Neural cell (in vitro differentiated cells): ENCODE measurements at regions not wholly inside any gene's neighbourhood (a gene's known extent, or its start where the extent isn't known, plus 50 kb on each side); places are given as distances from the start of the nearest gene placed in this dataset.
A peak's percentile ranks its signal among the peaks of the same experiment; 100 is the strongest.

Experiments
- H2AFZ ChIP-seq: fragments of 200-600, 300-800 bp; sonication (generic), shearing (Covaris generic); 2 replicates; pipeline ENCODE4 v1.6.0; 2014; ENCODE audit warnings: low read depth, mild to moderate bottlenecking, antibody characterized with exemption, low read length, moderate library complexity
- H3F3A ChIP-seq: fragments of 200-600 bp; shearing (Covaris generic); 2 replicates; pipeline ENCODE4 v1.6.1; 2016; ENCODE audit warnings: mild to moderate bottlenecking, moderate library complexity, mixed read lengths, antibody characterized with exemption, low read length; ENCODE audit not compliant: insufficient read depth, poor library complexity, severe bottlenecking
- H3K27ac ChIP-seq: fragments of 200-600, 300-800 bp; sonication (generic), shearing (Covaris generic); 2 replicates; pipeline ENCODE4 v1.5.1; 2014; ENCODE audit warnings: mild to moderate bottlenecking, low read length, moderate library complexity
- H3K27me3 ChIP-seq: fragments of 300-800, 200-600 bp; sonication (generic), shearing (Covaris generic); 2 replicates; pipeline ENCODE4 v1.6.0; 2014; ENCODE audit warnings: mild to moderate bottlenecking, low read depth, low read length, moderate library complexity; ENCODE audit not compliant: insufficient read depth
- H3K36me3 ChIP-seq: fragments of 300-800, 200-600 bp; sonication (generic), shearing (Covaris generic); 2 replicates; pipeline ENCODE4 v1.5.1; 2014; ENCODE audit warnings: mild to moderate bottlenecking, antibody characterized with exemption, low read length, moderate library complexity; ENCODE audit not compliant: insufficient read depth
- H3K4me2 ChIP-seq: fragments of 300-800, 200-600 bp; sonication (generic), shearing (Covaris generic); 2 replicates; pipeline ENCODE4 v1.6.0; 2014; ENCODE audit warnings: mild to moderate bottlenecking, low read length
- H3K4me3 ChIP-seq: fragments of 300-800, 200-600 bp; sonication (generic), shearing (Covaris generic); 2 replicates; pipeline ENCODE4 v1.5.1; 2014; ENCODE audit warnings: mild to moderate bottlenecking, low read length, moderate library complexity
- H3K79me2 ChIP-seq: fragments of 200-600 bp; shearing (Covaris generic); replicated peaks from 2 replicates; pipeline ENCODE4 v1.6.0; 2014; ENCODE audit warnings: mild to moderate bottlenecking, low read length, moderate library complexity; ENCODE audit not compliant: insufficient read depth
- H3K9ac ChIP-seq: fragments of 300-800, 200-600 bp; sonication (generic), shearing (Covaris generic); 2 replicates; pipeline ENCODE4 v1.6.1; 2016; ENCODE audit warnings: mild to moderate bottlenecking, low read length, mixed read lengths
- H3K9me2 ChIP-seq: fragments of 200-600 bp; shearing (Covaris generic); 2 replicates; pipeline ENCODE4 v1.6.1; 2016; ENCODE audit warnings: mild to moderate bottlenecking, low read length, mixed read lengths; ENCODE audit not compliant: insufficient read depth
- H3K9me3 ChIP-seq: fragments of 200-600, 300-800 bp; sonication (generic), shearing (Covaris generic); 2 replicates; pipeline ENCODE4 v1.6.1; 2016; ENCODE audit warnings: mild to moderate bottlenecking, mixed run types, low read length, moderate library complexity, mixed read lengths
- H4K20me1 ChIP-seq: fragments of 200-600 bp; shearing (Covaris generic); 2 replicates; pipeline ENCODE4 v1.6.1; 2016; ENCODE audit warnings: mild to moderate bottlenecking, mixed run types; ENCODE audit not compliant: insufficient read depth
- CTCF ChIP-seq: fragments of 450-650 bp; IDR thresholded peaks from 2 replicates; pipeline ENCODE4 v1.5.1; 2014; ENCODE audit warnings: antibody characterized with exemption, mild to moderate bottlenecking, moderate library complexity; ENCODE audit not compliant: poor library complexity, severe bottlenecking
- EP300 ChIP-seq: fragments of 450-650 bp; conservative IDR thresholded peaks from 2 replicates; pipeline ENCODE4 v1.6.1; 2014; ENCODE audit warnings: antibody characterized with exemption, mild to moderate bottlenecking, moderate library complexity; ENCODE audit not compliant: poor library complexity, severe bottlenecking
- EZH2 ChIP-seq: fragments of 200-600, 300-800 bp; shearing (Covaris generic), sonication (generic); IDR thresholded peaks from 2 replicates; pipeline ENCODE4 v1.6.1; 2014; ENCODE audit warnings: antibody characterized with exemption, low read length, borderline replicate concordance, mild to moderate bottlenecking; ENCODE audit not compliant: insufficient read depth, poor library complexity, severe bottlenecking
- MXI1 ChIP-seq: fragments of 450-650 bp; conservative IDR thresholded peaks from 2 replicates; pipeline ENCODE4 v1.6.1; 2014; ENCODE audit warnings: antibody characterized with exemption, mild to moderate bottlenecking; ENCODE audit not compliant: poor library complexity, severe bottlenecking
- POLR2AphosphoS5 ChIP-seq: IDR thresholded peaks from 2 replicates; pipeline ENCODE4 v1.6.1; 2012
- RAD21 ChIP-seq: fragments of 450-650 bp; conservative IDR thresholded peaks from 2 replicates; pipeline ENCODE4 v1.6.1; 2014; ENCODE audit warnings: antibody characterized with exemption, mild to moderate bottlenecking, moderate library complexity
- REST ChIP-seq: IDR thresholded peaks from 2 replicates; pipeline ENCODE4 v1.6.1; 2012; ENCODE audit warnings: borderline replicate concordance
- SMC3 ChIP-seq: fragments of 450-650 bp; conservative IDR thresholded peaks from 2 replicates; pipeline ENCODE4 v1.6.1; 2014; ENCODE audit warnings: antibody characterized with exemption, mild to moderate bottlenecking, moderate library complexity; ENCODE audit not compliant: poor library complexity
- TAF1 ChIP-seq: IDR thresholded peaks from 2 replicates; pipeline ENCODE4 v1.6.1; 2012; ENCODE audit warnings: low read depth

GRCh38 chr18:68588169-68588568 is 126.7 kb downstream of the TMX3 start:
- Histone ChIP-seq H3K36me3 (no peaks in the 10 kb centered on the region), H3K9ac (no peak overlapping the region), H3F3A (no peaks in the 10 kb centered on the region), H3K27me3 (no peaks in the 10 kb centered on the region), H4K20me1 (no peaks in the 10 kb centered on the region), H3K27ac (no peak overlapping the region), H3K9me2 (no peaks in the 10 kb centered on the region), H3K79me2 (no peaks in the 10 kb centered on the region), H3K9me3 (no peaks in the 10 kb centered on the region), H3K4me2 (no peak overlapping the region), H2AFZ (no peak overlapping the region), H3K4me3 (no peak overlapping the region)
- no peak for TF ChIP-seq CTCF
- no peak for TF ChIP-seq MXI1
- TF ChIP-seq SMC3 = no peak
- no peak for TF ChIP-seq REST
- TF ChIP-seq RAD21 = no peak
- no peak for TF ChIP-seq EP300
- TF ChIP-seq POLR2AphosphoS5 = no peak
- TF ChIP-seq EZH2 = no peak
- no peak for TF ChIP-seq TAF1

- H3K9ac ChIP-seq = no peak overlapping the region
- no peaks in the 10 kb centered on the region for H3K27me3 ChIP-seq
- no peaks in the 10 kb centered on the region for H3K9me3 ChIP-seq
- no peaks in the 10 kb centered on the region for H3K36me3 ChIP-seq
- H3K4me2 ChIP-seq = no peak overlapping the region
- TF ChIP-seq EZH2 (no peak), RAD21 (no peak), SMC3 (no peak), POLR2AphosphoS5 (peak; percentile 47), EP300 (peak; percentile 85), CTCF (no peak), TAF1 (no peak), REST (peak; percentile 64), MXI1 (no peak)
- no peak overlapping the region for H3K4me3 ChIP-seq
- peak overlapping the region; percentile 56 for H3K27ac ChIP-seq
- no peaks in the 10 kb centered on the region for H3F3A ChIP-seq
- no peaks in the 10 kb centered on the region for H4K20me1 ChIP-seq
- H3K79me2 ChIP-seq = no peaks in the 10 kb centered on the region
- no peak overlapping the region for H2AFZ ChIP-seq
- H3K9me2 ChIP-seq = no peaks in the 10 kb centered on the region
These were observed 131.2 kb downstream of the TMX3 start for GRCh38 chr18:68583685-68584084.
